Right lung (tissue), 2 donors: ENCODE measurements at regions not wholly inside any gene's neighbourhood (a gene's known extent, or its start where the extent isn't known, plus 50 kb on each side); places are given as distances from the start of the nearest gene placed in this dataset.
"Not testable (repeated sequence)": the region's sequence is repeated elsewhere in the genome, so short reads cannot be mapped to it uniquely, and the experiment has no call there.

ENCODE experiments used
- DNase-seq, 2 donors: peaks; one replicate each; pipeline ENCODE4 v3.0.0-alpha.2; 2013

- no peak for DNase-seq
These were observed 252.2 kb upstream of the TOX3 start for GRCh38 chr16:52799149-52799548.

- DNase-seq: no peak
These were observed 240.8 kb upstream of the TOX3 start for GRCh38 chr16:52787709-52788108.

GRCh38 chr16:52786091-52786490 is 239.1 kb upstream of the TOX3 start:
- DNase-seq: no peak

- DNase-seq: no peak
These were observed 238.7 kb upstream of the TOX3 start for GRCh38 chr16:52785653-52786052.

GRCh38 chr16:52783616-52784015 is 236.7 kb upstream of the TOX3 start:
- DNase-seq: no peak

- no peak for DNase-seq
These were observed 234.2 kb upstream of the TOX3 start for GRCh38 chr16:52781005-52781630.

GRCh38 chr16:52773026-52773425 is 226.1 kb upstream of the TOX3 start:
- DNase-seq: no peak

GRCh38 chr16:52770828-52771227 is 223.9 kb upstream of the TOX3 start:
- no peak for DNase-seq

- DNase-seq: no peak
These were observed 211.5 kb upstream of the TOX3 start for GRCh38 chr16:52758473-52758855.

- DNase-seq: peak in 1 of 2 donors; percentile 11
These were observed 211.0 kb upstream of the TOX3 start for GRCh38 chr16:52757746-52758472.

- DNase-seq: no peak
These were observed 210.0 kb upstream of the TOX3 start for GRCh38 chr16:52756812-52757517.

GRCh38 chr16:52755396-52755795 is 208.5 kb upstream of the TOX3 start:
- no peak for DNase-seq

GRCh38 chr16:52751035-52751434 is 204.1 kb upstream of the TOX3 start:
- no peak for DNase-seq

GRCh38 chr16:52748741-52749140 is 201.8 kb upstream of the TOX3 start:
- DNase-seq: no peak

- no peak for DNase-seq
These were observed 200.2 kb upstream of the TOX3 start for GRCh38 chr16:52747088-52747595.

- no peak for DNase-seq
These were observed 196.8 kb upstream of the TOX3 start for GRCh38 chr16:52743707-52744106.

- no peak for DNase-seq
These were observed 195.7 kb upstream of the TOX3 start for GRCh38 chr16:52742608-52743170.

GRCh38 chr16:52742052-52742451 is 195.1 kb upstream of the TOX3 start:
- no peak for DNase-seq

- no peak for DNase-seq
These were observed 194.4 kb upstream of the TOX3 start for GRCh38 chr16:52741351-52741750.

- DNase-seq: no peak
These were observed 193.8 kb upstream of the TOX3 start for GRCh38 chr16:52740766-52741165.

GRCh38 chr16:52740333-52740732 is 193.4 kb upstream of the TOX3 start:
- no peak for DNase-seq

GRCh38 chr16:52738992-52739391 is 192.0 kb upstream of the TOX3 start:
- DNase-seq: not testable (repeated sequence)
